Activated CD4-positive, alpha-beta T cell treated with anti-CD3 and anti-CD28 coated beads for 4 hours (primary cell): ENCODE measurements at regions not wholly inside any gene's neighbourhood (a gene's known extent, or its start where the extent isn't known, plus 50 kb on each side); places are given as distances from the start of the nearest gene placed in this dataset.

ENCODE experiments used
- DNase-seq, 2 donors: peaks; one replicate each; pipeline ENCODE4 v3.0.0-alpha.2; 2020

GRCh38 chr4:130563185-130563888, 1467.4 kb downstream of the C4orf33 start:
- no peak for DNase-seq

- DNase-seq, result no peak
These were observed 1468.0 kb downstream of the C4orf33 start for GRCh38 chr4:130563889-130564418.

GRCh38 chr4:130568746-130569145, 1472.8 kb downstream of the C4orf33 start:
- DNase-seq, result no peak

- no peak for DNase-seq
These were observed 1477.8 kb downstream of the C4orf33 start for GRCh38 chr4:130573742-130574141.

- DNase-seq, result no peak
These were observed 1478.3 kb downstream of the C4orf33 start for GRCh38 chr4:130574215-130574614.

GRCh38 chr4:130576218-130576617, 1480.3 kb downstream of the C4orf33 start:
- DNase-seq, result no peak

GRCh38 chr4:130591091-130591490, 1495.1 kb downstream of the C4orf33 start:
- DNase-seq, result no peak

GRCh38 chr4:130600706-130601105, 1504.8 kb downstream of the C4orf33 start:
- DNase-seq, result no peak

- no peak for DNase-seq
These were observed 1507.1 kb downstream of the C4orf33 start for GRCh38 chr4:130603043-130603442.

GRCh38 chr4:130608121-130608520, 1512.2 kb downstream of the C4orf33 start:
- DNase-seq, result no peak

GRCh38 chr4:130628531-130628930, 1532.6 kb downstream of the C4orf33 start:
- DNase-seq, result no peak

- no peak for DNase-seq
These were observed 1537.0 kb downstream of the C4orf33 start for GRCh38 chr4:130632731-130633604.

GRCh38 chr4:130636486-130636885, 1540.5 kb downstream of the C4orf33 start:
- no peak for DNase-seq

GRCh38 chr4:130640592-130640991, 1544.6 kb downstream of the C4orf33 start:
- DNase-seq, result no peak

GRCh38 chr4:130646886-130647285, 1550.9 kb downstream of the C4orf33 start:
- DNase-seq, result no peak

GRCh38 chr4:130648570-130648969, 1552.6 kb downstream of the C4orf33 start:
- DNase-seq, result no peak

GRCh38 chr4:130653842-130654241, 1557.9 kb downstream of the C4orf33 start:
- no peak for DNase-seq

- DNase-seq, result no peak
These were observed 1563.4 kb downstream of the C4orf33 start for GRCh38 chr4:130659320-130659719.

GRCh38 chr4:130668859-130669258, 1572.9 kb downstream of the C4orf33 start:
- DNase-seq, result no peak

- no peak for DNase-seq
These were observed 1579.3 kb downstream of the C4orf33 start for GRCh38 chr4:130675266-130675665.

GRCh38 chr4:130689181-130689580, 1593.2 kb downstream of the C4orf33 start:
- no peak for DNase-seq

- no peak for DNase-seq
These were observed 1602.3 kb downstream of the C4orf33 start for GRCh38 chr4:130698251-130698650.

GRCh38 chr4:130699004-130699403, 1603.1 kb downstream of the C4orf33 start:
- no peak for DNase-seq
